GM03348 (cell line): ENCODE measurements at regions not wholly inside any gene's neighbourhood (a gene's known extent, or its start where the extent isn't known, plus 50 kb on each side); places are given as distances from the start of the nearest gene placed in this dataset.
"Not testable (repeated sequence)": the region's sequence is repeated elsewhere in the genome, so short reads cannot be mapped to it uniquely, and the experiment has no call there.

Experiments used
- DNase-seq: peaks from one replicate; pipeline ENCODE4 v3.0.0; 2012; ENCODE audit warnings: low spot score

DNA sequence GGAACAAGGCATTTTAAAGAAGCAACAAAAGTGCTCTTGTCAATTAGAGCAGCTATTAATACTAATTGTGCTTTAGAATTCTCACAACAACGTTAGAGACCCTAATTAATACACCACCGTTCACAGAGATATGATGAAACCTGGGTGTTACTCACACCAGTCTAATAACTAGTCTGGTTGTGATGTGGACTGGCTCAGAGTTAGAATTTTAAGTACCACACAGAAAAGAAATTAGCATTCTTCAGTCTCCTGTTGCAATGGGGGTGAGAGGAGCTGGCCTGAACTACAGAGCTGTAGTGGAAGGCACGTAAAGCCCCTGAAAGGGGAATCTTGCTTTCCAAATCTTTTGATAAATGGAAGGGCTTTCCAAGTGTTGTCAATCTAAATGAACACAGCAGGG is 240.8 kb upstream of the TOX3 start:
- DNase-seq = no peak

GRCh38 chr16:52786091-52786490 is 239.1 kb upstream of the TOX3 start:
- DNase-seq = no peak

DNA sequence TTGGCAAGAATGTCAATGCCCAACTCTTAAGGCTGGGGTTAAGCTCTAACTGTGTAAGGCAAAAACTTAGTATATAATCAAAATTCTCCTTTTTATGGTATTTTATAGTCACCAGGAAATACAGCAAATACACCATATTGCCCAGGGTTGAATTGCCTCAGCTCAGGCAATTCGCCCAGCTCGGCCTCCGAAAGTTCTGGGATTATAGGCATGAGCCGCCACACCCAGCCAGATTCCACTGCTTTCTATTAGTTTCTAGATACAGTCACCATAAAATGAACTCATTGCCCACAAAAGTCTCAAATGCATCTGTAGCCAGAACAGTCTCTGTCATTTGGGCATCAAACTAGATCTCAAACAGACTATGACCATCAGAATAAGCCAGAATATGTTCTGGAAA is 238.7 kb upstream of the TOX3 start:
- no peak for DNase-seq

DNA sequence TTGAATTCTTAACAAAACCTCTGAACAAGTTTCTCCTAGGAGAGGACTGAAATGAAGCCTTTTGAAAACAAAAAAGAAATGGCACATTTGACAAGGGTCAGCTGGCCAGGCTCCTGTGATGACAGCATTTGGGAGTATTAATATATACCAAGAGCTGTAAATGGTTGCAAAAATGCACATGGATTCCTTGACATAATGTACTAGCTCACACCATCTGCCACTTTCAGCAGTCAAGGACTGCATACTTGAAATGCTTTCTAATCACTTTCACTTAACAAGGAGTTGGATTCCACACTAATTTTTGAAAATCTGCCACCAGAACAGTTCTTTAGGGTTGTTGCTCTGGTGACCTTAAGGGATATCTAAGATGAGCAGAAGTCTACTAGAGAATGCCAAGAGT is 236.7 kb upstream of the TOX3 start:
- DNase-seq = no peak

GRCh38 chr16:52781005-52781630 is 234.2 kb upstream of the TOX3 start:
- no peak for DNase-seq

DNA sequence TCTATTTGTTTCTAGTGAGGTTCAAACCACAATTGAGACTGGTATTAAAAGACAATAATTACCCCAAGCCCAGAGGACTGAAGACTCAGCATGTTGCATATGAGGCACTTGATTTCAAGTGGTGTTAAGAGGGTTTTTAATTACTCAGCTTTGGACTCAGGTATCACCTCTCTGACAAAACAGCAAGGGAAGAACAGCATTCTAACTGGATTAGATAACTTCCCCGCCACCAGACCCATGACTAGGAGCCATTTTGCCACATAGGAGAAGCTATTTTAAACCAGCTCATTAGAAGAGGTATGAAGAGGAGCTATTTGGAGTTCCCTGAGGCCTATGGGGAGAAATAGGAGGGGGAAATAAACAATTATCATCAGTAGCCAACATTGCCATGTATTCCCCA is 226.1 kb upstream of the TOX3 start:
- DNase-seq = no peak

- DNase-seq = no peak
Measured at GRCh38 chr16:52770828-52771227, 223.9 kb upstream of the TOX3 start.

DNA sequence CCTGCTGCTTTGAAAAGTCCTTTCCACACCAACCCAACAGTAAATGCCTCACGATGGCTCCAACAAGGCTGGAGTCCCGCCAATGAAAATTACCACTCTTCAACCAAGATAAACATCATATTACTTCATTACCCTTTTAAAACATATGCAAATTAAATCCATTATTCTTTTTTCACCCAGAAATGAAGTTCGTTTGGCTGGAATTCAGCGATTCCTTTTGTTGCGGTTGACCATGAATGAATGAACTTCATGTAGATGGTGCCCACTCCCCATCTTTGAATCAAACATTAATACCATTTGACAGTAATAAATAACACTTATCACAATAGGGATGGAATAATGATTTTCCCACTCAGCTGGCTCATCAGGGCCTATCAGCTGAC is 211.5 kb upstream of the TOX3 start:
- no peak for DNase-seq

GRCh38 chr16:52757746-52758472 is 211.0 kb upstream of the TOX3 start:
- DNase-seq = no peak

DNA sequence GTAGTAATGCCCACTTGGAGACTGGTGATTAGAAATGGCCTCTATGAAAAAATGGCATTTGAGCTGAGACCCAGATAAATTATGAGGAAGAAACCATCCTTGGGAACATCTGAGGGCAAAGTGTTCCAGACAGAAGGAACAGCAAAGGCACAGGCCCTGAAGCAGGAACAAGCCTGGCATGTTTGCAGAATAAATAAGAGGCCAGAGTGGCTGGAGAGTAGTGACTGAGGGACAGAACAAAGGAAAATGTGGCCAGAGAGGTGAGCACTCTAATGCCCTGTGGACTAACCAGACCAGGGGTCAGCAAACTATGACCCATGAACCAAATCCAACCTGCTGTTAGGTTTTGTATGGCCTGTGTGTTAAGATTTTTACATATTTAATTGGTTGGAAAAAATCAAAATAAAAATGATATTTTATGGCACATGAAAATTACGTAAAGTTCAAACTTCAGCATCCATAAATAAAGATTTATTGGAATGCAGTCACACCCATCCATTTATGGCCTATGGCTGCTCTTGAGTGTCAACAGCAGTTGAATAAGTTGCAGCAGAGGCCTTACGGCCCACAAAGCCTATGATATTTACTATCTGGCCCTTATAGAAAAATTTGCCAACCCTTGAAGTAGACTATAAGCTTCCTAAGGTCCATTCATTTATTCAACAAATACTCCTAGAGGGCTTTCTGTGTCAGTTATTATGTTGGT is 210.0 kb upstream of the TOX3 start:
- no peak for DNase-seq

DNA sequence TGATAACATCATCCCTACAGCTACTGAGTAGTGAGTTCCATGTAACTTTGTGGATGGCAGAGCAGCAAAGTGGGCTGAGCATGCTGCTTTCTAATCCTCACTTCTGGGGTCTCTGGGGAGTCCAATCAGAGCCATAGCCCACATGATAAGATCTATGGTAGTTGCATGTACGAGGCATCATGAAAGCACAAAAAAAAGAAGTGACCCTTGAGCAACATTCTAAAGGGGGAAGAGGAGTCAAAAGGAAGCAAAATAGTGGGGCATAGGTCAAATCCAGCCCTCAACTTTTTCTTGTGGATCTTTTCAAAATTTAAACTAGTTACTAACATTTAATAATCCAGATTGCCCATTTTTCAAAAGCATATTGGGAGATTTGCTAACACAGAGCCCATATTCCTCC is 208.5 kb upstream of the TOX3 start:
- DNase-seq = no peak

DNA sequence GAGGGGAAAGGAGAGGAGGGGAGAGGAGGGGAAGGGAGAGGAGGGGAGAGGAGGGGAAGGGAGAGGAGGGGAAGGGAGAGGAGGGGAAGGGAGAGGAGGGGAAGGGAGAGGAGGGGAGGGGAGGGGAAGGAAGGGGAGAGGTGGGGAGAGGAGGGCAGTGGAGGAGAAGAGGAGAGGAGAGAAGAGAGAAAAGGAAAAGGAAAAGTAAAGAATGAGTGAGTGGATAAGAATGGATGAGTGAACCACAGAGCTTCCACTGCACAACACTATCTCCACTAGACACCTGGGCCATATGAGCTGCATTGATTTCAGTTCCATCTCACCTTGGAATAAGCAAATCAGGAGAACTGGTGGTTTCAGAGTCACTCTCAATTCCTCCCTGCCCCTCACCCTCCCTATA is 204.1 kb upstream of the TOX3 start:
- DNase-seq = no peak

DNA sequence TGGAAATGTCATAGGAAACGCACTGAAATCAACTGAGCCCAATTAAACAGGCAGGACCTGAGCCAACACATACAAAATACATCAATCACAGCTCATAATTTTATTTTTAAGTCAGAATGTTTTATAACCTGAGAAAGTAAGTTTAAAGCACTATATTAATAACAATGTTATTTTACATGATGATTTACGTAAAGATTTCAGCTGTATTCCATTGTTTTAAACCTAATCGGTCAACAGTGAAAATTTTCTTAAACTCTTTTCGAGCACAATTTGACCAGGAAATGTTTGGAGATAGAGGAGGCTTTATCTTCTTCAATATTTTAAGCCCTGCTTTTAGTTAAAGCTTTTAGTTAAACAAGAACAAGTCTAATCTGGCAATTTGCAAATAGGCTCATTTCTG is 201.8 kb upstream of the TOX3 start:
- no peak for DNase-seq

DNA sequence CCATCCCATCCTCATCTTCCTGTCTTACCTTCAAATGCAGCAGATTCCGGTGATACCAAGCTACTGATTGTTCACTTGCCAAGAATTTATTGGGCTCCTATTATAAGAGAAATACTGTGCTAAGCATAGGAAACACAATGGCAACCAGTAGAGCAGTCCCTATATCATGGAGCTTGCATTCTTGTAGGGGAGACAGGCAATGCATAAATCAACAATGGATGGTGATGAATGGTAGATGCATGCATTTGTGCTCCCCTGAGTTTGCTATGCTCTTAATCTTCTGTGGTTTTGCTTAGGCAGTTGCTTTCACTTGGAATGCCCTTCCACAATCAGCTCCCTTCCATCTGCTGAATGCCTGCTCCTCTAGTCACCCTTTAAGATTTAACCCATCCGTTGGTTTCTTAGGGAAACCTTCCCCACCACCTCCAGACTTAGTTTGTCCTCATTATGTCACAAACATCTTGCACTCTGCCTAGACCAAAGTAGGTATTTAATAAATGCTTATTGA is 200.2 kb upstream of the TOX3 start:
- DNase-seq = no peak

DNA sequence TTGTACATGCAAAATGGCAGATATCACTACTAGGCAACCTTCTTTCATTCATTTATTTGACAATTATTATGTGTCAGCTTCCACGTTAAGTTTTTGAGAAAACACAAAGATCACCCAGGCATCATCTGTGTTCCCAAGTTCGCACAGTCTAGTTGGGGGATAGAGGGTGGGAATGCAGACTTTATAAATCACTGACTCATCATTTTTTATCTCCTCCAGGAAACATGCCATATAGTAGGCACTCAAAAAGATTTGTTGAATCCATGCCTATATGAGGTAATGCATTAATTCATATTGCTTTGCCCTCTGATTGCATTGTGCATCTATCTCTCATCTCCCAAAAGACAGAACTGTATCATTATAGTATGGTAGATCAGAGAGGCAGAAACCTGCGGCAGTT is 196.8 kb upstream of the TOX3 start:
- DNase-seq = no peak

GRCh38 chr16:52742608-52743170 is 195.7 kb upstream of the TOX3 start:
- DNase-seq = no peak

DNA sequence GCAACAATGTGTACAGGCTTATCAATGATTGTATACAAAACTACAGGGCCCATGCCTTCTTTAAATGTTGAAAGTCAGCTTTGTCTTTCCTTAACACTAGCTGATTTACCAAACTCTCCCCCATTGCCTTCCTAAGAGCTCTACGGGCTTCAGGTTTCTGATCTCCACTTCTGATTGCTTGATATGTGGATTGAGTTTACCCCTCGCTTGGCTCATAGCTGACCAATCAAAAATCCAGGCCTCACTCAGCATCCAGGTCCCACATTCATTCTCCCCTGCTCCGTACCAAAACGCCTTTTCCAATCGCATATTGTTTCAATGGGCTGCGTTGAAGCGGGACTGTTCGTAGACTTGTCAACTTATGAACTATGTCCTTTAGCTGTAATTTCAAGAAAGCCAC is 195.1 kb upstream of the TOX3 start:
- DNase-seq = no peak

- no peak for DNase-seq
Measured at GRCh38 chr16:52741351-52741750, 194.4 kb upstream of the TOX3 start.

DNA sequence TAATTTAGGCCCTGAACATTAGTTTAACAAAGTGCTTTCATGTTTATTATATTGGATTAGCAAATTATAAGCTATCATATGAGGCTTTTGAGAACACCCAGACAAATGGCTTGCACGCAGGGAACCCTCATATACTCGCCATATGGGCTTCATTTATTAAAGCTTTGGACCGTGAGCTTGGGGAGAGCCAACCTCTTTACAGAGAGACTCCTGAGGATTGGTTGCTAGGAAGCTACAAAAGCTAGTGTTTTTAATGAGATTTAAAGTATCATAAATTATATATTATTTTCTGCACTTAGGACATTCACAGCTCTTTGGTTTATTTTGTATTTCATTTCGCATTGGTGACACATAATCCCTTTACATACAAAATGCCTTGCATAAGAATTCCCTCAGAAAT is 193.8 kb upstream of the TOX3 start:
- no peak for DNase-seq

- no peak for DNase-seq
Measured at GRCh38 chr16:52740333-52740732, 193.4 kb upstream of the TOX3 start.

- not testable (repeated sequence) for DNase-seq
Measured at GRCh38 chr16:52738992-52739391, 192.0 kb upstream of the TOX3 start.

- DNase-seq = no peak
Measured at GRCh38 chr16:52731219-52731875, 184.4 kb upstream of the TOX3 start.
